IPS-18c (cell line): ENCODE measurements at regions not wholly inside any gene's neighbourhood (a gene's known extent, or its start where the extent isn't known, plus 50 kb on each side); places are given as distances from the start of the nearest gene placed in this dataset.

Experiments used
- H3K4me3 ChIP-seq: 2 replicates; pipeline ENCODE4 v1.7.0; 2013; ENCODE audit warnings: low read depth, mild to moderate bottlenecking, low read length, moderate library complexity; ENCODE audit not compliant: insufficient read depth
- H3K9me3 ChIP-seq: one replicate; pipeline ENCODE4 v1.6.1; 2013; ENCODE audit warnings: mild to moderate bottlenecking, low read length, moderate library complexity; ENCODE audit not compliant: control insufficient read depth, insufficient read depth

DNA sequence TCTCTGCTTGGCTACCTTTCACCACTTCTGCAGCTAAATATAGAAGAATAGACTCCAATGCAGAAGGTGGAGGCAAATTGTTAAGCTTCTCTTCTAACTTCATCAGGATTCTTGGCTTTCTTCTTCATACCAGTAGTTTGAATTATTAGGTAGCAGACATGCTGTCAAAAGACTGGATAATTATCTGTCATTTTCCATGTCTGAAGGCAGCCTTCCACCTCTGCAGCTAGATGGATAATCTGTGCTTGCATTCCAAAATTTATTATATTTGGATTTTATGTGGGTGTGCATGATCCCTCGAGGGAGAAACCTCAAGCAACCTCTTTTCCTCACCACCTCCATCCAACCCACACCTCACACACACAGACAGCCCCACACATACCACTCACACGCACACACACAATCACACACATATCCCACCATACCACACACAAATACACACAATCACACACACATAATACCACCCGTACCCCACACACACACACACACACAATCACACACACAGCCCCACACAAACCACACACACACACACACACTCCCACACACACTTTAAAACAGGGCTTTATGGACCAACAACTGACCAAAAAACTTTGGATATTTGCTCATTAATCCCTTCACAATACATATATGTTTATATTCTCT, 145.0 kb downstream of the C7orf25 start:
- no peak overlapping the region for H3K4me3 ChIP-seq
- no peaks in the 10 kb centered on the region for H3K9me3 ChIP-seq

DNA sequence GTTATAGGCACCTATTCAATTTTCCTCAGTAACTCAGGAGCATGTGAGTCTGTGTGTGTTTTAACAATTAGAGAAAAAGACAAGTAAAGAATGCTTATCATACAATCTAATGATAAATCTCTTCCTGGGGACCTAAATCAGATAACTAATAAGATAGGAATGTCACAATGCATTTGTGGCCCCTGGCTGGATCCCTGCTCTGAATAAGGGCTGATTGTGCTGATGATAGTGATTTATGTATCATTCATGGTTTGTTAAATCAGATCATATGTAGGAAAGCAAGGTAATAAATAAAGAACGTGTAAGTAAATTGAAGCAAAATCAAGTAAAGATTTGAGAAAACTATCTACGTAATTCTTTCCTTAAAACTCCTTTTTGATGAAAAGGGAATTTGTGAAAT, 145.9 kb downstream of the C7orf25 start:
- H3K4me3 ChIP-seq, result no peak overlapping the region
- H3K9me3 ChIP-seq, result no peaks in the 10 kb centered on the region

DNA sequence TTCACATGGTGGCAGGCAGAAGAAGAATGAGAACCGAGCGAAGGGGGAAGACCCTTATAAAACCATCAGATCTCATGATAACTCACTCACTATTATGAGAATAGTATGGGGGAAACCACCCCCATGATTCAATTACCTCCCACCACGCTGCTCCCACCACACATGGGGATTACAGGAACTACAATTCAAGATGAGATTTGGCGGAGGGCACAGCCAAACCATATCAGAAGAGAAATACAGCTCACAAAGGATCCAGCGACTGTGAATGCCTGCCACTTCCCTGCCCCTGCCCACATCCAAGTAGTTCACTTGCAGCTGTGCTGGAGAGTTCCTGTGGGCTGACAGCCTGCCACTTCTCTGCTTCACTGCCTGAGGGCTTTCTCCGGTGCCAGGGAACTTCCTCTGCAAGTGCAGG, 148.7 kb downstream of the C7orf25 start:
- Histone ChIP-seq H3K4me3 (no peak overlapping the region), H3K9me3 (no peaks in the 10 kb centered on the region)

DNA sequence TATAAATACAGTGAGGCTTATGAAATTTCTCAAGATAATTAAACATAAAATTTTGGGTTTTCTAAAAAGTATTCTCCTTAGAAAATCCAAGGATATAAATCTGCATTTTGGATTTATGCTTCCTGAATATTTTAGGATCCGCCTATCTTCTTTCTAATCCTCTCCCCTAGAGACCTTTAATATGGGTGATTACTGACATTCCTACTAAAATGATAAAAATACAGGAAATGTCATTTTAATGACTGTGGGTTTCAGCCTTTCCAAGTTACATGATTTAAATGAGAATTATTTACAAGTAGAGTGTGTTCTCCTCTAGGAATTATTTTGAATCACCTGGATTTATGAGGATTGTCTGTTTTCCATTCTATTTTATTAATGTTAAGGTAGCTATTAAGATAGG, 150.4 kb downstream of the C7orf25 start:
- Histone ChIP-seq H3K4me3 (no peak overlapping the region), H3K9me3 (no peaks in the 10 kb centered on the region)

DNA sequence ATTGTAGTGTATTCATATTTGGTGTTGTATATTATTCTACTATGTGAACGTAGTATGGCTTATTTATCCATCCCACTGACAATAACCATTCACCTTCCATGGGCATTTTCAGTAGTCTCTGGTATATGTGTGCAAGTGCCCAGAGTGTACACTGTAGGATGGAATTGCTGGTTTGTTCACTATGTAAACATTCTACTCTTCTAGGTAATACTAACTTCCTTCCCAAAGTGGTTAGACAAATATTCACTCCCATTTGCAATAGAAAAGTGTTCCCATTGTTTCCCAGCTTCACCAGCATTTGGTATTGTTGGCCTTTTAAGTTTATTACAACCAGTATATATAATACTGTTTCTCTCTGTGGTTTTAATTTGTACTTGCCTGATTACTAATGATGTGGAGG, 153.7 kb downstream of the C7orf25 start:
- H3K9me3 ChIP-seq, result no peaks in the 10 kb centered on the region
- no peak overlapping the region for H3K4me3 ChIP-seq

DNA sequence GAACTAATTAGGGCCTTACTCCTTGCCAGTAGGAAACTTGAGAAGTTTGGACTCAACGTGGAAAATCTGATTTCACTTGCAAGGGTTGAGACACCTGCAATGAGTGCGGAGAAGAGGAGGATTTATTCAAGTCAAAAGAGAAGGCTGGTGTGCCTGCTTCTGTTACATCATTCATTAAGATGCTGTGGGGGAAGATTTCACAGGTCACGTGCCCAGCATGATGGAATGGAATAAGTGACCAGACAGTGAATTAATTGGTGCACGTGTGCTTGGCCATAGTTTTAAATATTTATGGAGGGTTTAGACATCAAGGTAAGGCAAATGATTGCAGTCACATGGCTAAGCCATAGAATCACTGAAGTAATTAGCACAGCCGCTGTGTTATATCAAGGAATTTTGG, 155.0 kb downstream of the C7orf25 start:
- no peak overlapping the region for H3K4me3 ChIP-seq
- H3K9me3 ChIP-seq, result no peaks in the 10 kb centered on the region

DNA sequence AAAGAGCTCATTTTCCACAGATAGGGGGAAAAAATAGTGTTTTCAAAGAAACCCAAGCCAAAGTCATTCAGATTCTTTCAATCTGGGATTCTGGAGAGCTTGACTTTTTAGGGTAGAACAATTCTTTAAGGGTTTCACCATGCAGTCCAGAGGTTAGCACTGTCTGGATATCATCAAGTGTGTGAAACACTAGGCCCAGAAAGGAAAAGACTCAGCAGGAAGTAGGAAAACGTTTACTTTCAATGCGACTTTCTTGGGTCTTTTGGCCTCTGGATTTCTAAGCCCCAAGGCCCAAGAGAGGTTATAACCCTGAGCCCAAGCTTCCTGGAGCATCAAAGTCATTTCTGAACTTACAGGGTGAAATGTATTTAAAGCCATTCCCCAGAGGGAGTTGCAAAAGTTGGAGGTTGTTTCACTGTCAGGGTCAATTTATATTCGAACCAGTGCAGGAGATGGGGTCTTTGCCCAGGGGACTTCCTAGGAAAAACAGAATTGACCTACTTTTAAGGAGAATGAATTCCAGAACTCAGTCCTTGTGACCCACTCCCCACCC, 158.0 kb downstream of the C7orf25 start:
- no peaks in the 10 kb centered on the region for H3K9me3 ChIP-seq

DNA sequence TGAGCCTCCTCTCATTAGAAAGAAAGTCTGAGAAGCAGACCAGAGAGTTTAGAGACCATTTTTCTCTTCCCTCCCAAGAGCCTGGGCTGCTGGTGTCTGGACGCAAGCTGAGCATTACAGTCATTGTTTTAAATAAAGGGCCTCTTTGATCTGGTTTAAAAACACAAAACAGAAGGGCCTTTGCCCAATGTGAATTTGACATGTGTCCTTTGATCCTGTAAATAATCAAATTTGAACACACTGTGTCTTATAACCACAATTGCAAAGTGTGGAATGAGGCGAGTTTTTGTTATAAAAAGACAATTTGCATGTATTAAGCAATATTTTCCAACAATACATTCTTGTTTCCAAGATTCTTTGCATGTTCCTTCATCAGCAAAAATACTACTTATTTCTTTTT, 158.5 kb downstream of the C7orf25 start:
- H3K9me3 ChIP-seq, result no peaks in the 10 kb centered on the region
- H3K4me3 ChIP-seq, result no peak overlapping the region

More for the DNA sequence above, 158.0 kb downstream of the C7orf25 start:
- H3K4me3 ChIP-seq, result no peak overlapping the region

DNA sequence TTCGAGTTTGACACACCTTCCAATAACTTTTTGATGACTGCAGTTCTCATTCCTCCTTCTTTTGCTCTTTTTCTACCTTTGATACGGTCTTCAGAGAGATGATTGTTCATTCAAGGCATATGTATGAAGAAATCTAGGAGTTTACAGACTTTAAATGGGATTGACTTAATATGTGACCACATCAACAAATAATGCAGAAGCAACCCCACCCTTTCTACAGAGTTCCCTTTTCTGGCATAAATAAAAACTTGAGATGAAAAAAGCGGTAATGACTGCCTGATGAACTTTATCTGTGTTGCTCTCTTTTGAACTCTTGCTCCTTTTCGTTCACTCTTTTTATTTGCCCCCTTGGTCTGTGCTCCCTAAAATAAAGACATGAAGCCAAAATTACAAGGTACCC, 161.7 kb downstream of the C7orf25 start:
- no peaks in the 10 kb centered on the region for H3K9me3 ChIP-seq
- H3K4me3 ChIP-seq, result no peak overlapping the region

DNA sequence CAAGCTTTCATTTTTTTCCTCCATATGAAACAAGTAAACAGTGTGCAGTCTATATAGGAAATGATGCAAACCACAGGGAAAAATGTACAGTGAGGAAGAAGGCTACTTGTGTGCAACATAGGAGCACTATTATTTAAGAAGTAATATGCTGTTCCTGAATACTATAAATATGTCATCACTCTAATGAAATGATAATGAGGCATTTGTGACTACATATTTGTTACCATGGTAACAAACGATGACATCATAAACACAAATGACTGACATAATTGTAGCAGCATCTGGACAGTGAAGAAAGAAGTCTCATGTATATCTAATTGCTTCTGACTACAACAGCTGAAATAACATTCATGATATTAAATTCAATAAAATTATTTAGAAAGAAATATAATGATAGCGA, 164.8 kb downstream of the C7orf25 start:
- no peaks in the 10 kb centered on the region for H3K9me3 ChIP-seq
- no peak overlapping the region for H3K4me3 ChIP-seq

DNA sequence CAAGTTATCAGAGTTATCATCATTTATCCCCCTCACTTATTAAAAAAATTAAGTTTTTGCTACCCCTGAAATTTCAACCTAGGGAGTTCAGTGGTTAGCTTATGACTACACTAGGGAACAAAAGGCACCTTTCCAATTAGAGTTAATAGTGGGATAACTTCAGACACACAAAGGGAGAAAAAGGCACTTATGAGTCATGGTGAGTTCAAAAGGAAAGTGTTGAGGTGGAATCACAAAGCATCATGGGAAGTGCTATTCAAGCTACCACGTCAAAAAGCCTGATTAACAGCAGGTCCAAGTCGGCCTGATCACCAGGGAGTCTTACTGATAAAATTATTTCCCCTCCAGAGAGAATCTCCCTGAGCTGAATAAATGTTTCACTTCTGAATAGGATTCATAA, 165.7 kb downstream of the C7orf25 start:
- Histone ChIP-seq H3K9me3 (no peaks in the 10 kb centered on the region), H3K4me3 (no peak overlapping the region)

DNA sequence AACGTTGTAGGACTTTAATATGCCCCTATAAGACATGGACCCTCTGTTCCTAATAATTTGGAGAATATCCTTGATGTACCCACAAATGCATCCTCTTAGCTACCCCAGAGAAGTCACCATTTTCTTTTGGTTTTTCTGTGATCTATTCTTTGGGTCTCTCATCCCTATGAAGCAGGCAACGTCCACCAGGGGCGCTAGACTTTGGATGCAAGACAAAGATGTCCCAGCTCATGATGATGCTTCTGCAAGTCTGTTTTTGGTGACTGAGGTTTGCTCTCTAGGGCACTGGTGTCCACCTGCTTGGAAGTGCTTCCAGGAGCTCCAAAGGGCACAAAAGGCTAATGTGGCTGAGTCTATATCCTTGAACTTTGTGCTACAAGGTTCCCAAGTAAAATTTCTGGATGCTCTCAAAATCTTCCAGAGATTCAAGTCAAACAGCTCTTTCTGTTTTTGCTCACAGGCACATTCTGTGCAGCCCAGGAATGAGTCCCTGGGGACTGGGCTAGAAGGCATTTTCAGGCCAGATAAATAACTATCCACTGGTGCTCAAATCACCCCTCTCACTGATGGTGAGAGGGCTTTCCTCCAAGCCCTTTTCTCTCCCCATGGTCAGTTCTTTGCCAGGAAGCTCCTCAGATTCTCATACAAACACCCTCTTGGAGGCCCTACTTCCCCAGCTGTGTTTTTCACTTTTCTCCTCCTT, 166.4 kb downstream of the C7orf25 start:
- Histone ChIP-seq H3K4me3 (no peak overlapping the region), H3K9me3 (no peaks in the 10 kb centered on the region)

DNA sequence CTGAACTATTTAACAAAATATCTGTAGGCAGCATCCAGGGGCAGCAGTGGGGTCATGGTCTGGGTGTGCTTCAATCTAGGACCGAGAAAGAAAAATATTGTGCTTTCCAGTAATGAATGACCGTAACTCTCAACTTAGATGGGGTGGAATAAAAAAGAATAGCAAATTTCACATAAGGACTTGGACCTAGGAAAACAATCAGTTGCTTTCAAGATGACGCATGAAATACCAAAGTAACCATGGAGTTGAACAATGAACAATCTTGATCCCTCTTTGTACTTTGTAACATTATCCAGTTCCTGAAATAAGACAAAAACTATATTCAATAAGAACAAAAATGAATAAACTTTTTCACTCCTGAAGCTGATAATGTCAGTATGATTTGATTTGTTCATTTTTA, 167.1 kb downstream of the C7orf25 start:
- no peak overlapping the region for H3K4me3 ChIP-seq
- no peaks in the 10 kb centered on the region for H3K9me3 ChIP-seq

DNA sequence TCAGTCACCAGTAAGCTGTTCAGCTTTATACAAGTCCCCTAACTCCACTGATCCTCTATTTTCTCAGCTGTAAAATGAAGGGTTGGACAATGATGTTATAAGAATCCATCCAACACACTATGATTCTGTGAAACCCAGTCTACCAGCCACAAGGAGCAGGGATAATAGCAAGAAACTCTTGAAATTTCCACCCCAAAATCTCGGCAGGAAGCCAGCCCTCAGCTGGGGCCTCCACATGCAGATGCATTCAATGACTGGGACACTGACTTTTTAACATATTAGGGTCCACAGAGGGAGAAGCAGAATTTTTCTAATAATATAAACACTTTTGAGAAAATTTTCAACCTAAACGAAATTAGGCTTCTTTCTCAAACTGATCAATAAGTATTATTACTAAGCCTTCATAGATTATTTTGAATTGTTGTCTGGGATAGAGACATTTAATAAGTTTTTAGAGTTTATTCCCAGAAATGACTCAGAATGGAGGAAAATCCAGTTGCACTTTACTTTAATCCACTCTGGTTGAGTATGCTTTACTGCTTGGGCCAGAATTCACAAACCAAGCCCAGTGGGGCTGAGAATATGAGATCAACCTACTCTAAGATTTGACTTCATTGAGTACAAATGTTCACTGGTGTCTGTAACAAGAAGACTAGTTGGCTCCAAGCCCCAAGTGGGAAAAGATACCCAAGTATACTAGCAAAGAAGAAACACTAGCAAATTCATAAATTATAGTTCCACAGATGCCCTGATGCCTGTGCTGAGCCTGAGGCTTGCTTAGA, 168.6 kb downstream of the C7orf25 start:
- H3K9me3 ChIP-seq, result no peaks in the 10 kb centered on the region

DNA sequence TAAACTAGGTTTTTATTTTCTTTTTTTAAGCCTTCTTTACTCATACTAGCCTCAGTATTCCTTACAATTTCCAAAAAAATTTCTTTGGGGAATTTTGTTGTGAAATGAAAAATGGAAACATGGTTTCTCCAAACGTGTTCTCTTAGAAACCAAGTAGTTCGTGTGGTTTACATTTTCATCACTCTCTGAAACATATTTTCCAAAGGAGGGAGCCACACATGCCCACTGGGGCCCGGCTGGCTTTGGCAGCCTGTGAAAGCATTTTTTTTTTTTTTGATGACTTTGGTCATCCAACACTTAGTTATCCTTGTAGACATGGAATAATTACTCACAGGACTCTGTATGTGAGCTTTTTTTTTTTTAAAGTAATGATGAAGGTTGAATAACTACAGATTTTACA, 169.6 kb downstream of the C7orf25 start:
- Histone ChIP-seq H3K9me3 (no peaks in the 10 kb centered on the region), H3K4me3 (no peak overlapping the region)

More for the DNA sequence above, 168.6 kb downstream of the C7orf25 start:
- no peak overlapping the region for H3K4me3 ChIP-seq

DNA sequence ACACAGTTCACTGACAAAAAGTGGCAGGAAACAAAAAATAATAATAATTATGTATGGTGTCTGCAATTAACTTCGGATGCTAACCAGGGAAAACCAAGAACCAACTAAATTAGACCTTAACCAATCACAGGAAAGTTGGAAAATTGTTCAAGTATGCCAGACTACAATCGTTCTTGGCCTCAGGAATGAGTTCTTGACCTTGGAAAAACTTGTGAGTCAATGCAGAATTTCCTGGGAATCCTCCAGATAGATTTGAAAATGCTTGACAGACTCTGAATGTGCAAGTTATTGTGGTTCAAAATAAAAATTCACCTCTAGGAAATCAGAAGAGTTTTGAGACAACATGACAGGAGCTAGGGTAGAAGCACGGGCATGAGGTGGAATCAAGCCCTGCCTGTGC, 171.5 kb downstream of the C7orf25 start:
- Histone ChIP-seq H3K4me3 (no peak overlapping the region), H3K9me3 (no peaks in the 10 kb centered on the region)

DNA sequence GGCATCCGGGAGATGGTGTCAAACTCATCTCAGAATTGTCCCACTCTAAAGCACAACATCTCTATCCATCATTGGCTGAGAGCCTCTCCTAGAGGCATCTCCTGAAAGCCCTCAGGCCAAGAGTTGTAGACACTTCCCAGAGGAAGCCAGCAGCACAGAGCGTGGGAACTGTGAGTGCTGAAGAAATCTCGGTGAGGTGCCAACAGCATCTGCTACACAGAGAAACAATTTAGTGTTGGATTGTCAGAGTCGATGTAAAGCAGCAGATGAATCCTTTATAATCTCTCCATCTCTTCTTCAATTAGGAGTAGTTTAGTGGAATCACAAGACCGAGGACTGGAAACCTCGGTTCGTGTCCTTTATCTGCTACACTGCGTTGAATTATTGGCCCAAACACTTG, 172.2 kb downstream of the C7orf25 start:
- Histone ChIP-seq H3K4me3 (no peak overlapping the region), H3K9me3 (peaks cover 2% of the 10 kb centered on the region)

DNA sequence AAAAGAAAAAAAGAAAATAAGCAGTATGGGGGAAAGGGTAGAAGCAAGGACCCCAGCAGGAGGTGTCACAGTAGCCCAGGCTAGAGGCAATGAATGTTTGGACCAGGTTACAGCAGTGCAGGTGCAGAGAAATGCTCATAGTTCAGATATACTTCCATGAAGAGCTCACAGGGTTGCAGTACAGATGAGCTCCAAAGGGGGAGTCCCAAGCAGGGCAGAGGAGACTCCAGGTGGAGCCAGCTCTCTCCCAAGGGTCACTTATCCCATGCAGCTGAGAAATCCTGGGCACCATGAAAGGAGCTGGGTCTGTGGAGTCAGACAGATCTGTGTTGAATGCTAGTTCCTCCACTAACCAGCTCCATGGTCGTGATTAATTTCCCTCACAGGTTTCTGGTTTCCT, 174.9 kb downstream of the C7orf25 start:
- Histone ChIP-seq H3K9me3 (peaks cover 2% of the 10 kb centered on the region), H3K4me3 (no peak overlapping the region)
